GM18502 (cell line): ENCODE measurements at regions not wholly inside any gene's neighbourhood (a gene's known extent, or its start where the extent isn't known, plus 50 kb on each side); places are given as distances from the start of the nearest gene placed in this dataset.

Experiments used
- ATAC-seq: cut with Tn5 transposase; IDR thresholded peaks from one replicate; pipeline ENCODE4 v1.9.1; 2021; ENCODE audit warnings: mild to moderate bottlenecking; ENCODE audit not compliant: unreplicated experiment, poor library complexity

DNA sequence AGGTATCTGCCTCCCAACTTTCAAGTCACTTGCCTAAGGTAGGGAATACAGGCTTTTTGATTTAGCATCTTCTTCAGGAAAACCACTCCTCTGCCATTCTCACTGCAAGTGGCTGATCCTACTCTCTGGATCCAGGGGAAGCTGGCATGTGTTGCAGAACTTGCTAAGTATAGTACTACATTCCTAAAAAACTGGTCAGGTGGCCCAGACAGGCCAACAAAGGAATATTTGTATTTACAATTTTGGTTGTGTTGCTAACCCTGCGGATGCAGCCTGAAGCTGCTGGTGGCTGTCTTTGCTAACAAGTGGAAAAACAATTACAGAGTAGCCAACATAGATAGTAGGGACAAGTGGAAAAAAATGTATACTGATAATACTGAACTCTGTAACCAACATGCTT, 222.5 kb upstream of the STARD13 start:
- no peak for ATAC-seq

GRCh38 chr13:33509642-33510229, 224.2 kb upstream of the STARD13 start:
- ATAC-seq: no peak

DNA sequence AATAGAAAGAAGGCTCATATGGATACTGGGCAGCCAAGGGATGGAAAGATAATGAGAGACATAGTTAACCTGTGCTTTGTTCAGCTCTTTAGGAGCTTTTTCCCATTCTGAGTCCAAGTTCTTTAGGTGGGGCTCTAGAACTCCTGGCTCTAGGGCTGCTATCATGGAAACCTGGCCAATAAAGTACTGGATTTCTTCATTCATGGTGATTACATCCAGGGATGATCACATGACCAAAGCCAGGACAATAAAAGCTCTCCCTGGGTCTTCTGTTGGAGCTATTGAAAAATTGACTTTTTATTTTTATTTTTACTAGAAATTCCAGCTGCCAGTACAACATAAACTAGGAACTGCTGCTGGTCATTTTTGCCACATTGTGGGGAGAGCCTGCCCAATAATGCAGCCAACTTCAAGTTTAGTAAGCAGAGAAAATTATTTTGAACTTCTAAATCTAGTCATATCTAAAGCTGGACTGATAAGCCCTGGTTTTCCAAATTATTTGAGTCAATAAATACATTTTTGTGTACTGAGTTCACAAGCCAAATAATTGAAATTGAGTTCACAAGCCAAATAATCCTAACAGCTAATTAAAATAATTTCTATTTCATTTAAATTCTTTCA, 224.9 kb upstream of the STARD13 start:
- ATAC-seq: no peak

DNA sequence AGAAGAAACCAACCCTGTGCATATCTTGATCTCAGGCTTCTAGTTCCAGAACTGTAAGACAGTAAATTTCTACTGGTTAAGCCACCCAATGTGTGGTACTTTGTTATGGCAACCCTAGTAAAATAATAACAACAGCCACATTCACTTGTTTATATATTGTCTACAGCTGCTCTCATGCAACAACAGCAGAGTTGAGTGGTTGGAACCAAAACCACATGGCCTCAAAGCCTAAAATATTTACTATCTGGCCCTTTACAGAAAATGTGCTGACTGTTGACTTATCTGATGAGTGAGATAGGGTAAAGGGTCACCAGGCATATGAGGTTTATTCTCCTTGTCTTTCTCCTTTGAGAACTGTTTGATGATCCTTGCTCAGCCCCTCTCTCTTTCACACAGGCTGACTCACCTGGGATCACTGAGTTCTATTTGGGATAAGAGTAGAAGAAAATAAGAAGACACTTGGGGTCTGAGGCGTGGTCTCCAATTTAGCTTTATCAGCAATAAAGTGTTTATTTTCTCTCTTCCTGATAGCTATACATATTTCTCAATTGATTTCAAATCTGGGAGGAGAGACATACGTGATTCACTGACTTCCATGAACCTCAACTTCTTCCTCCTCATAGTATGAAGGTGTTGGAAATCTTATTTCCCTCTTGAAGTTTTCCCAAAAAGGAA, 227.5 kb upstream of the STARD13 start:
- no peak for ATAC-seq

DNA sequence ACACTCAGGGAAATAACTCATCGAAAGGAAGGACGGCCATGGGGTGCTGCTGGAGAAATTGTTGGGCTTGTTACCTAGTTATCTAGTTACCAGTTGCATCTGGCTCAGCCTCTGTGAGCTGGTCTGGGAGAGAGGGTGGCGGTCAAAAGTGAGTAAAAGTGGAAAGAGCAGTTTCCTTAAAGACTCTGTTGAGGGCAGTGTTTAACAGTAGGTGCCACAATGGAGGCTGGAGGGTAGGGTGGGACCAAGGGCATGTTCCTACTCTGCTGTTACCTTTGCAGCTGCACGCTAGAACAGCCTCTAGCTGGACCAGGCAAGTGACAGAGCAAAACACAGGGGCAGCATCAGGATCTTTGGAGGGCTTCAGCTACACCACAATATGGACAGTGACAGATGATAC, 228.8 kb upstream of the STARD13 start:
- no peak for ATAC-seq

DNA sequence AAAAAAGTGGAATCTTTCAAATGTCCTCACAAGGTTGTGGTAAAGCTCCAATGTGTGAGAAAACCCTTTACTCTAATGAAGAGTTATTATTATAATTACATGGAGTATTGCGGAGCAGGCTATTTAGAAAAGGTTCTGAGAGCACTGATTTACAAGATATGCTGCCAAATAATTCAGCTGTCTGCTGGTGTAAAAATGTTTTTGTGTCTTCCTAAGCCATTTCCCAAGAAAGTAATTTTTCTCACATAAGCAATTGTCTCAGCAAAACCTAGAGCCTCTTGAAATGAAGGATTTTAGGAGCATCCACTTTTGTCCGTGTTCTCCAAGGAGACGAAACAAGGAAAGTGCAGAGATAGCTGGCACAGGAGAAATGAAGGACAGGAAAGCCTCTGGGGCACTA, 229.6 kb upstream of the STARD13 start:
- no peak for ATAC-seq

DNA sequence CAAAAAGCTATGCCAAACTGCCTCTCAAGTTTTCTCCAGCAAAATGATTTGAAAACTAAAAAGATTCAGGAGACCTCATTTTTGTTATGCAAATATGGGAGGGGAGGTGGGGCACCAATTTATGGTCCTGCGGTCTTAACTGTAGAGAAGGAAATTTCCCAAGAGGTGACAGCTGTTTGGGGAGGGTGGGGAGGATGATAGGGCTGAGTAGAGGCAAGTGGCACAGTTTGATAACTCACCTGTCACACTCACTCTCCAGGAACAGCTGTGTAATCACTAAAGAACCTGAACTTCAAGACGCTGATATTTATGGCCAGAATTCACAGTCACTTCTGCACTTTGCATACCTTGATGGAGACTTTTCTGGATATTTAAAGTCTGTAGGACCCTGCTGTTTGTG, 232.9 kb upstream of the STARD13 start:
- peak; percentile 48 for ATAC-seq

DNA sequence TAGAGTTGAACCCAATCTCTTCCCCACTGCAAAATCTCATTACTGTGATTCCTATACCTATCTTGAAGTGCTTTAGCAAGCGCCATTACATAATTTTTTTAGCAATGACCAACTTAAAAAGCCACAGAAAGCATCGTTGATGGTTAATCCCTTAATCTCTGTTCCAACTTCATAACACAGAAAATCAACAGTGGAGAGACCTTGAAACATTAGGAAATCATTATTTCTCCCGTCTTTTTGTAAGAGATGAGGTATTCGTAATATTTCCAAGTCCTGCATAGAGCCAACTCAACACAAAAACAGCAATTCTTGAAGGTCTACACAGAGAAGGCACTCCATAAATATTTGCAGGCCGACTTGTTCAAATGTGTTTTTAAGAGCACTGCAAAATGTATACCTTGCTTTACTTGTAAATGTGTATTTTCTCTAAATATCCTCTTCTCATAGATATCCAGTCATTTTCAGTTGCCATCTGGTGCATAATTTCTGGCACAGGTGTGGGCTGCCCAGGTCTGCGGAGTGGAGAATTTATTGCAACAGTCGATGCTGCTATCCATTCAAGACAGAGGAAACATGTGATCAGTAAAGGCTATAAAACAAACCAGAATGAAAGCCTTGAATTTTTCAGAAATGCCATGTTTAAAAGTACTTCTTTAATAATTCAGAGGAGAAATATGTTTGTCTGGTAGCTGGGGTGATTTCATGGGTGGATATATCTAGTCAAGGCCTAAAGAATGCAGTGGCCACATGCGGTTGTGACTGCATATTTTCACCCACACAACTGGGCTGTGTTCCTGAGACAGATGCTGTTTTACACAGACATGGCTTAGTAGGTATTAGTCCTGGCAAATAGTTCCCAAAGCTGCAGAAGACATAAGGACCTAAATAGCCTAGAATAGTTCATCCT, 234.3 kb upstream of the STARD13 start:
- ATAC-seq: no peak

GRCh38 chr13:33520468-33520839, 234.9 kb upstream of the STARD13 start:
- ATAC-seq: no peak

- no peak for ATAC-seq
Observed at GRCh38 chr13:33524086-33524485, 238.5 kb upstream of the STARD13 start.

DNA sequence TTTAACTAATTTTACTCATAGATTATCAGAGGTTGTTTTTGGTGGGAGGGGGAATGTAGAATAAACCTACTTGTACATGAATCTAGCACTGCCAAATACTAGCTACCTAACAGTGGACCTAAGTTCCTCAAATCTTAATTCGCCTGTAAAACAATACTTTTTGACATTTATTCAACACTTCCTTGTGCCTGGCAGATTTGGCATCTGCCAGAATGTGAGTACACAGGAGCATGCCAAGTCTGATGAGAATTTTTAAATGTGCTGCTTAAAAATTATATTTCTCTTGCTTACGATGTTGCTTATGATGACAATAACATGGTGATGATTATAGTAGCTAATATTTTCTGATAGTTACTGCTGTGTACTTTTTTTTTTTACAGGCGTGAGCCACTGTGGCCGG, 240.2 kb upstream of the STARD13 start:
- no peak for ATAC-seq

- no peak for ATAC-seq
Observed at GRCh38 chr13:33526718-33527117, 241.2 kb upstream of the STARD13 start.

DNA sequence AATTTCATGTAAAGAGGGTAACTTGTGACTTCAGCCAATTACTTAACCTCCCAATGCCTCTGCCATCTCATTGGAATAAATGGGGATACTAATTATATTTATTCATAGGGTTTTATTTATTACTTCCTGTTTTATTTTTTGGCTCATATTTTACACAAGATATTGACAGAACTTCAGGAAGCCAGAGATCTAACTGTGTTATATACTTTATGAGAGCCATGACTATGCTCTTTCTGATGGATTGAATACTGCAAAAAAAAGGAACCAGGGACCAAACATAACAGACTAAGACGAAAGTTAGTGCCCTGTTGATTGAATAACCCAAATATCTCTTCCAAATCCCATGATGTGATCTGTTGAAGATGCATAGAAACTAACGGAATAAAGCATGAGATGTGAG, 243.3 kb upstream of the STARD13 start:
- no peak for ATAC-seq

- no peak for ATAC-seq
Observed at GRCh38 chr13:33531484-33531883, 245.9 kb upstream of the STARD13 start.

- no peak for ATAC-seq
Observed at GRCh38 chr13:33535061-33535460, 249.5 kb upstream of the STARD13 start.

DNA sequence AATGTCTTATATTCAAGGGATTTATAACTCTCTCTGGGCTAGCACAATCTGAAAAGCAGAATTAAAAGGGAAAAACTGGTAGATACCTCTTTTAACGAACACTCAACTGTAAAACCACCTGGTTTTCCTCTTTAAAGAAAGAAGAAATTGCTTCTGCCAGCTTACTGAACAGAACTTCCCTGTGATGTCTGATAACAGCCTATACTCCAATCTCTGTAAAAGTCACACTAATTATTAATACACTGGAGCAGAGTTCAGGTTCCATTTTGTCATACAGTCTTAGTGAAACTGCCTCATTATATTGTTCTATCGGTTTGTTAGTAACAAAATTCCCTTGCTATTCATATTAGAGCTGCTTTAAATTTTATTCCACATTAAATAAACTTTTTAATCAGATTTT, 251.0 kb upstream of the STARD13 start:
- no peak for ATAC-seq

DNA sequence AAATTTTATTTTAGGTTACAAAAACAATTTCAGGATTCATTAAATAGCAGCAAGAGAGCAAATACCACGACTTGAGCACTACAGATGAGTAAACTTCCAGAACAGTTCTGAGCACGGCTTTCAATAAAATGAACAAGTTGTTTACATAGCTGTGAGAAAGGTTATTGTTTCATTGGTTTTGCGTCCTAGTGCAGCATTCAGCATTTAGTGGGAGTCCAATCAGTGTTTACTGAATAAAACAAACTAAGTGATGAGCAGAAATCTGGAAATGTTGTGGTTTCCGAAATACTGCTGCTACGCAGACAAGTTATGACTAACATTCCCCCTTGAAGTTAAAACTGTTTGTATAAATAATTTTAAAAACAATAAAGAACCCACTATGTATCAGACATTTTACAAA, 251.5 kb upstream of the STARD13 start:
- ATAC-seq: no peak

DNA sequence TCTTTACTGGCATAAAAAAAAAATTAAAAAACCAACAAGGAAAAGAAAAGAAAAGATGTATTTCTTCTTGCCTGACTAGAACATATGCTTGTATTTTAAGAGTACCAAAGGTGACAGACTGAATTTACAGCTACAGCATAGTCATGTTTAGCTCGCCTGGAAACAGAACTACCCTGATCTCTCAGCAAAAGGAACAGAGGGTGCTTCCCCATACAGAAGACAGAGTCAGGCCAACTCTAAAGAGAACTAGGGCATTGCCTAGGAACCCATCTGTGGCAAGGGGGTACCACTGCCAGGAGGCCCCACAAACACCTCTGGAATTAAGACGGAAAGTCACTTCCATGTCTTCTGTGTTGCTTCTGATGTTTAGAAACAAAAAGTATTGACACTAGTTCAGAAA, 252.1 kb upstream of the STARD13 start:
- ATAC-seq: no peak

DNA sequence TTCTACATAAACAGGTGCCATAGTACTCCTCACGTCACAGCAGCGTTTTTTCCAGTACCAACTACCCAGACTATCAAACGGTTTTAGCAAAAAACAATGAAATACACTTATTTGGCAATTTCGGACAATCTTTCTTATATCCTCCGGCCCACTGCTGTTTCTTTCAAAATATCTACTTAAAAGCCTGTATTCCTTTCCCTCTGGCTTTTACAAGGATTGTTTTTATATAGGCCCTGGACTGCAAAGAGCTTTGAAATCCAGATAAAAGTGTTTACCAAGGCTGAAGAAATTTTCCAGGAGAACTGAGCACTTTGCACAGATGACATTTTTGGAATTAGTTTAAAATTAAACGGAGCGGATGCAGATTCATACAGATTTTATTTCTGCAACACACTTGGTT, 255.9 kb upstream of the STARD13 start:
- ATAC-seq: no peak

GRCh38 chr13:33541962-33542308, 256.4 kb upstream of the STARD13 start:
- ATAC-seq: peak; percentile 2
